IPS-20b (cell line): ENCODE measurements at regions not wholly inside any gene's neighbourhood (a gene's known extent, or its start where the extent isn't known, plus 50 kb on each side); places are given as distances from the start of the nearest gene placed in this dataset.

Source experiments
- H3K27ac ChIP-seq: one replicate; pipeline ENCODE4 v1.5.1; 2013; ENCODE audit warnings: low read length
- H3K27me3 ChIP-seq: 2 replicates; pipeline ENCODE4 v1.6.1; 2013; ENCODE audit warnings: mild to moderate bottlenecking, low read length, inconsistent platforms; ENCODE audit not compliant: insufficient read depth
- H3K36me3 ChIP-seq: 2 replicates; pipeline ENCODE4 v1.6.1; 2013; ENCODE audit warnings: low read depth, mild to moderate bottlenecking, inconsistent platforms, low read length, moderate library complexity; ENCODE audit not compliant: insufficient read depth
- H3K4me1 ChIP-seq: 2 replicates; pipeline ENCODE4 v1.6.1; 2013; ENCODE audit warnings: mild to moderate bottlenecking, control low read depth, inconsistent platforms, low read length, moderate library complexity; ENCODE audit not compliant: insufficient read depth
- H3K4me3 ChIP-seq: 2 replicates; pipeline ENCODE4 v1.5.1; 2013; ENCODE audit warnings: mild to moderate bottlenecking, low read length, inconsistent platforms
- H3K9ac ChIP-seq: 2 replicates; pipeline ENCODE4 v1.6.1; 2013; ENCODE audit warnings: low read depth, mild to moderate bottlenecking, inconsistent platforms, low read length, moderate library complexity
- H3K9me3 ChIP-seq: 2 replicates; pipeline ENCODE4 v1.6.1; 2013; ENCODE audit warnings: mild to moderate bottlenecking, low read depth, low read length, inconsistent platforms; ENCODE audit not compliant: insufficient read depth

DNA sequence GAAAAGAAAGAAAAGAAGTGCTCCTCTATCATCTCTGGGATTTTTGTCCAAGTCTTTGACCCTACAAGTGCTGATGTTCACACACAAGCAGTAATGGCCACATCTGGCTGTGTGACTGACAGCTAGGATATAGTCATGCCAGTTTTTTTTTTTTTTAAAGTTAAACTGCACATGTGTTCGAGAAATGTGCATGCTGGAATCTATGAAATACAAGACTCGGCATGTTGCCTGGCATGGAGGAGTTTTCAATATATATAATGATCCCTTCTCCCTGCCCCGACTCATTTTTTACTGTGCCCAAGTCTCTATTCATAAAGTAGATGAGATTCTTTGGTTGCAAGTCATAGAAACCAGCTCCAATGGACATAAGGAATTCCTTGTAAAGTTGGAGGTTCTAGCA, 60.4 kb upstream of the FGFR2 start:
- Histone ChIP-seq H3K36me3 (no peaks in the 10 kb centered on the region), H3K9ac (no peak overlapping the region), H3K4me1 (peaks cover 3% of the 10 kb centered on the region; the same call in 1 of the 2 replicates), H3K27me3 (no peaks in the 10 kb centered on the region), H3K27ac (no peak overlapping the region), H3K9me3 (no peaks in the 10 kb centered on the region), H3K4me3 (no peak overlapping the region)

DNA sequence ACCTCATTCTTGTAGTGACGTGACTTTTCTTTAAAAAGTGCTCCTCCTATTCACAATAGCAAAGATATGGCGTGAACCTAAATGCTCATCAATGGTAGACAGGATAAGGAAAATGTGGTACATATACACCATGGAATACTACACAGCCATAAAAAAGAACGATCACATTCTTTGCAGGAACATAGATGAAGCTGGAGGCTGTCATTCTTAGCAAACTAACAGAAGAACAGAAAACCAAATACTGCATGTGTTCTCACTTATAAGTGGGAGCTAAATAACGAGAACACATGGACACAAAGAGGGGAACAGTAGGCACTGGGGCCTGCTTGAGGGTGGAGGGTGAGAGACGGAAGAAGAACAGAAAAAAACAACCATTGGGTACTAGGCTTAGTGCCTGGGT, 59.9 kb upstream of the FGFR2 start:
- Histone ChIP-seq H3K27ac (no peak overlapping the region), H3K36me3 (no peaks in the 10 kb centered on the region), H3K9ac (no peak overlapping the region), H3K9me3 (no peaks in the 10 kb centered on the region), H3K27me3 (no peaks in the 10 kb centered on the region), H3K4me1 (peaks cover 3% of the 10 kb centered on the region; the same call in 1 of the 2 replicates), H3K4me3 (no peak overlapping the region)

DNA sequence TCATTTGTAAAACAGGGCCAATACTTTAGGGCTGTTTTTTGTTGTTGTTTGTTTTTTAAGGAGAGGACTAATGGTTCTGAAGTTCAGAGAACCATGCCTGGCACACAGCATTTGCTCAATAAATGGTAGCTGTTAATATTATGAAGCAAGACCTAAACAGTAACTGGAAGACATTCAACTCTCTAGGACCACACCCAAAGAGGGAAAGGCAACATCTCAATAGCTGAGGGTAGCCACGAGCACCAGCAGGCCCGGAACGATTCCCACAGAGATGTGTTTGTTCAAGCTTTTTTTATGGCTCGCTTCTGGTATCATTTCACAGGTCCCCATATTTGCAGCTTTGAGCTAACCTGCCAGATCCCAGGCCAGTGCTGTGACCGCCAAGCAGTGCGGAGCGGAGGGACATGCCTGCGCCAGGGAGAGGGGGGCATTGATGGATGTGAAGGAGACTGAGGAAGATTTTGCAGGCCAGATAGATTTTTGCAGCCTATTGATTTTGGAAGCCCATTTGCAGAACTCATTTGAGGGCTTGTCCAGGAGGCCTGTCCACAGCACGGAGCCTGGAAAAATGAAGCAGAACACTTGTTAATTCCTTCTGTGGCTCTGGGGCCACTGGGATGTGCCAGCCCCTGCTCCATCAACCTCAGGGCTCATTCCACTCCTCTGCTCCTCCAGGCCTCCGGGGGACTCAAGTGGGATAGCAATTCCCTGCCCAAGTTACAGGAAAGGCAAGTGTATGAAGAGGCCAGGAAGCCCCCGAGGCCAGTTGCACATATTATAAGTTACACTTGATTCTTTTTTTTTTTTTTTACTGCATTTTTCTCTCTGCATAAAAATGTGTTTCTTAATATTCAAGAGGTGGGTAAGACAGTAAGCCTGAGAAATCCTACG, 57.3 kb upstream of the FGFR2 start:
- peaks cover 3% of the 10 kb centered on the region; the same call in 1 of the 2 replicates for H3K4me1 ChIP-seq
- H3K9me3 ChIP-seq = no peaks in the 10 kb centered on the region
- no peaks in the 10 kb centered on the region for H3K27me3 ChIP-seq
- H3K4me3 ChIP-seq = no peak overlapping the region
- no peaks in the 10 kb centered on the region for H3K36me3 ChIP-seq
- H3K9ac ChIP-seq = no peak overlapping the region
- H3K27ac ChIP-seq = no peak overlapping the region

DNA sequence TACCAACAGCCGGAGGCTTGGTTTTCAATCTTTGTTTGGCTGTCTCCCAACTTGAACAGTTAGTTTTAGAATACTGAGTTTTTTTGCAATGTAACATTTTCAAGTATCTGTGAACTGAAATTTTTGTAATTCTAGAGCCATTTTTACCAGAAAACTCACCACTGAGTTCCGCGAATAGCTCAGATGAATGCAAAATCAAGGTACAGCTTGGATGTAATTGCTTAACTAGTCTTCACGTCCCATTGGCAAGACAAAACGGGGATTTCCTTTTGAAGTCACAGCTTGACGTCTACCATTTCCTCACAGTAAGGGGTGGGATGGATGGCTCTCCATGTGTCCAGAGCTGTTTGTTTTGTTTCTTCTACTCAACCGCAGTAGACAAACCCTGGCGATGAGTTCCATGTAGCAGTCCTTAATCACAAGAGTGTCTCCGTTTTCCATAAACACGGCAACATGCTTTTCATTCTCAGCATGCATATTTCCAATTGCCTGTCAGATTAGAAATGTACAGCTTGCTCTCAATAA, 55.8 kb upstream of the FGFR2 start:
- no peaks in the 10 kb centered on the region for H3K36me3 ChIP-seq
- no peaks in the 10 kb centered on the region for H3K27me3 ChIP-seq
- H3K9me3 ChIP-seq = no peaks in the 10 kb centered on the region
- H3K9ac ChIP-seq = no peak overlapping the region
- peaks cover 3% of the 10 kb centered on the region; the same call in 1 of the 2 replicates for H3K4me1 ChIP-seq
- H3K27ac ChIP-seq = no peak overlapping the region
- H3K4me3 ChIP-seq = no peak overlapping the region

DNA sequence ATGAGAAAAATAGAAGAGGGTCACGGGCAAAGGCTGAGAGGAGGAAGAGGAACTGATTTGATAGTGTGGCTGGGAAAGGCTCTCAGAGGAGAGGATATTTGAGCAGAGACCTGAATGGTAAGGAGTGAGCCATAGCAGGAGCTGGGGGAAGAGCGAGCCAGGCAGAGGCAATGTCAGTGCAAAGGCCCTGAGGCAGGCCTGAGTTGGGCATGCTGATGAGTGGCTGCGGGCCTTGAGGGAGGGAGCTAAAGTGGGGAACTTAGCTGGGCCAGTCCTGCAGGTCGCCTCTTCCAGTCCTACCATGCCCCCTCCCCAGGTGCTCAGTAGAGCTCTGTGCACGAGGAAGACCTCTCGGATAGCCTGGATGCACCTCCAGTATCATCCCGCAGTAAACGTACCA, 55.4 kb upstream of the FGFR2 start:
- Histone ChIP-seq H3K4me3 (no peak overlapping the region), H3K9me3 (no peaks in the 10 kb centered on the region), H3K9ac (no peak overlapping the region), H3K27ac (no peak overlapping the region), H3K4me1 (peaks cover 3% of the 10 kb centered on the region; the same call in 1 of the 2 replicates), H3K27me3 (no peaks in the 10 kb centered on the region), H3K36me3 (no peaks in the 10 kb centered on the region)

DNA sequence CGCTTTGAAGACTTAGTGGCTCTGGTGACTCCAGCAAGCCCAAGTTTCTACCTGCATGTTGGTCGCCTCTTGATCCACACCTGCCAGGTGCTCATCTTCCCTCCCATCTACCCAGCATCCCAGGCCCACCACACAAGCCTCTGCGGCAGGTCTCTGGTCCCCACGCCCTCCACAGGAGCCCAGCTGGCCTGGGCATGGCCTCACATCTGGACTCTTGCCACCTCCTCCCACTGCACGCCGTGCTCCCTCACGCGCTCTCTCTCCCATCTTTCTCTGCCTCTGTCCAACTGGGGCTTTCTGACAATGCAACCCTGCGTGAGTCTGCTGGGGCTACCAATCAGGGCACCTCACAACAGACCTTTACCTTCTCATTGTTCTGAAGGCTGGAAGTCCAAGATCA, 50.2 kb upstream of the FGFR2 start:
- Histone ChIP-seq H3K4me3 (no peak overlapping the region), H3K36me3 (no peaks in the 10 kb centered on the region), H3K27me3 (no peaks in the 10 kb centered on the region), H3K9ac (no peak overlapping the region), H3K4me1 (no peaks in the 10 kb centered on the region), H3K9me3 (no peaks in the 10 kb centered on the region), H3K27ac (no peak overlapping the region)

DNA sequence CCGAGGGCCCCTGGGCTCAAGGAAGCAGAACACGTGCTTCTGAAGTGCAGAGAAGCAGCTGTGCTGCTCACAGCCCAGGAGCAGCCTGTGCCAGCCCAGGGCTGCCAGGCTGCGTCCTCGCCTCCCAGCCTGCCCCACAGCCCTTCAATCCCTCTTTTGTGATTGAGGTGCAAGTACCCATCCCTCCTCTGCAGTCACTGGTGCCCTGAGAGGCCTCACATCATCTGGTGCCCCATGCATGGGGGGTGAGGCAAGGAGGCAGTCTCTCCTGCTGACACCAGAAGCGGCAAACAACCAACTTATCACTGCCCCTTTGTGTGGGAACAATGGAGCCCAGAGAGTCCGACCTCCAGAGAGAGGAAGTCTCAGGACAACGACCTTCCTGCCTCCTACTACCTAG, 49.8 kb upstream of the FGFR2 start:
- H3K36me3 ChIP-seq = no peaks in the 10 kb centered on the region
- no peaks in the 10 kb centered on the region for H3K27me3 ChIP-seq
- no peaks in the 10 kb centered on the region for H3K9me3 ChIP-seq
- H3K4me3 ChIP-seq = no peak overlapping the region
- no peak overlapping the region for H3K9ac ChIP-seq
- H3K27ac ChIP-seq = no peak overlapping the region
- no peaks in the 10 kb centered on the region for H3K4me1 ChIP-seq
